GM12878 (cell line): ENCODE measurements at regions not wholly inside any gene's neighbourhood (a gene's known extent, or its start where the extent isn't known, plus 50 kb on each side); places are given as distances from the start of the nearest gene placed in this dataset.

Source experiments
- ATAC-seq: fragments of 200-7000 bp; cut with Tn5 transposase; 3 replicates; pipeline ENCODE4 v1.9.1; 2020; ENCODE audit warnings: mild to moderate bottlenecking, moderate library complexity
- BruUV-seq: library from RNA; stranded (reverse); fragments of 400-500 nt; replicated peaks from 2 replicates; lab custom pipeline; 2021; lab: Mats Ljungman, UMichigan
- CTCF ChIA-PET: fragments of 300-600 bp; sonication (Branson Sonifier 250); formaldehyde crosslinking; extraction: SDS; loops from one replicate; lab custom pipeline; 2021; ENCODE audit warnings: inconsistent platforms; lab: Yijun Ruan, JAX
- POLR2A ChIA-PET: fragments of 350-600 bp; formaldehyde crosslinking; extraction: SDS; loops from one replicate; lab custom pipeline; 2021; ENCODE audit warnings: inconsistent platforms; lab: Charles Lee
- RAD21 ChIA-PET: fragments of 300-600 bp; sonication (Branson Sonifier 250); formaldehyde crosslinking; loops from one replicate; lab custom pipeline; 2023; ENCODE audit warnings: antibody characterized with exemption; ENCODE audit not compliant: unreplicated experiment; lab: Charles Lee
- SMC1A ChIA-PET: fragments of 300-600 bp; sonication (Branson Sonifier 250); formaldehyde crosslinking; loops from one replicate; lab custom pipeline; 2023; ENCODE audit not compliant: unreplicated experiment, uncharacterized antibody; lab: Charles Lee
- DNase-seq: peaks from one replicate; pipeline ENCODE4 v3.0.0-alpha.2; 2011; ENCODE audit warnings: low read depth, low spot score
- FAIRE-seq: peaks from 3 replicates; lab custom pipeline; 2011; peaks lifted over from hg19 to GRCh38; lab: Jason Lieb, UNC
- H2AFZ ChIP-seq: 2 replicates; pipeline ENCODE4 v1.6.0; 2011; ENCODE audit warnings: low read depth, low read length, control low read depth; ENCODE audit not compliant: control insufficient read depth
- H3K27ac ChIP-seq: 2 replicates; pipeline ENCODE4 v1.5.1; 2011; ENCODE audit warnings: control low read depth; ENCODE audit not compliant: control insufficient read depth, insufficient read depth
- H3K27me3 ChIP-seq, 2 experiments: replicated peaks in 1 of 2; 2 replicates each; pipeline versions ENCODE4 v1.6.0 to v1.6.1; 2011; ENCODE audit warnings: low read length in 1 of 2; ENCODE audit not compliant: control insufficient read depth in 2 of 2, insufficient read depth in 2 of 2
- H3K36me3 ChIP-seq, 2 experiments: 2 replicates each; pipeline ENCODE4 v1.5.1; 2011; ENCODE audit warnings: low read length in 1 of 2; ENCODE audit not compliant: control insufficient read depth in 2 of 2, insufficient read depth in 2 of 2
- H3K4me1 ChIP-seq: 2 replicates; pipeline ENCODE4 v1.6.1; 2011; ENCODE audit warnings: mild to moderate bottlenecking, low read length, moderate library complexity, mixed read lengths; ENCODE audit not compliant: control insufficient read depth, insufficient read depth
- H3K4me2 ChIP-seq: 2 replicates; pipeline ENCODE4 v1.6.0; 2011; ENCODE audit warnings: control low read depth; ENCODE audit not compliant: control insufficient read depth, insufficient read depth
- H3K4me3 ChIP-seq: fragments of 200-600 bp; sonication (generic); 2 replicates; pipeline ENCODE4 v1.5.1; 2016
- H3K79me2 ChIP-seq: 2 replicates; pipeline ENCODE4 v1.6.0; 2011; ENCODE audit warnings: low read length; ENCODE audit not compliant: control insufficient read depth, insufficient read depth
- H3K9ac ChIP-seq: 2 replicates; pipeline ENCODE4 v1.8.0; 2011; ENCODE audit warnings: low read length, control low read depth, mixed read lengths; ENCODE audit not compliant: control insufficient read depth, insufficient read depth
- H3K9me3 ChIP-seq: replicated peaks from 3 replicates; pipeline ENCODE4 v1.5.1; 2011; ENCODE audit warnings: mild to moderate bottlenecking, low read length; ENCODE audit not compliant: control insufficient read depth, insufficient read depth
- H4K20me1 ChIP-seq: 2 replicates; pipeline ENCODE4 v1.6.0; 2011; ENCODE audit not compliant: control insufficient read depth, insufficient read depth
- ESRRA ChIP-seq: IDR thresholded peaks from 2 replicates; pipeline ENCODE4 v1.6.1; 2012; ENCODE audit warnings: mild to moderate bottlenecking, low read length, improper control_type of control experiment
- EZH2 ChIP-seq: IDR thresholded peaks from 2 replicates; pipeline ENCODE4 v1.6.1; 2012; ENCODE audit warnings: low read depth, mild to moderate bottlenecking, control low read depth, inconsistent platforms, low read length, borderline replicate concordance; ENCODE audit not compliant: control insufficient read depth
- FOXM1 ChIP-seq: IDR thresholded peaks from 2 replicates; pipeline ENCODE4 v1.6.1; 2012; ENCODE audit warnings: low read depth, mild to moderate bottlenecking, inconsistent platforms, low read length, moderate library complexity
- HCFC1 ChIP-seq: fragments of 150-350 bp; IDR thresholded peaks from 2 replicates; pipeline ENCODE4 v1.6.1; 2014; ENCODE audit warnings: low read length
- IKZF1 ChIP-seq: fragments of 450-650 bp; conservative IDR thresholded peaks from 2 replicates; pipeline ENCODE4 v1.6.1; 2017; ENCODE audit warnings: antibody characterized with exemption, mild to moderate bottlenecking
- JUNB ChIP-seq: IDR thresholded peaks from 2 replicates; pipeline ENCODE4 v1.6.1; 2016; ENCODE audit warnings: antibody characterized with exemption, mild to moderate bottlenecking
- POLR2A ChIP-seq: IDR thresholded peaks from 2 replicates; pipeline ENCODE4 v1.6.1; 2011; ENCODE audit warnings: low read depth, mild to moderate bottlenecking, low read length
- SREBF1 ChIP-seq: IDR thresholded peaks from 2 replicates; pipeline ENCODE4 v1.6.1; 2012; ENCODE audit warnings: mild to moderate bottlenecking, low read length
- SRF ChIP-seq, 2 experiments: IDR thresholded peaks; 2 replicates each; pipeline ENCODE4 v1.6.1; 2011; ENCODE audit warnings: low read depth in 2 of 2, low read length in 2 of 2, mild to moderate bottlenecking in 1 of 2, moderate library complexity in 1 of 2
- TCF7 ChIP-seq: IDR thresholded peaks from 2 replicates; pipeline ENCODE4 v1.6.1; 2014; ENCODE audit warnings: antibody characterized with exemption, borderline replicate concordance
- ZNF384 ChIP-seq: IDR thresholded peaks from 2 replicates; pipeline ENCODE4 v1.6.1; 2012; ENCODE audit warnings: low read depth, mild to moderate bottlenecking, low read length, improper control_type of control experiment, borderline replicate concordance
- WGBS: methylation state at CpG from one replicate; pipeline ENCODE4 v1.1.6; 2016; ENCODE audit warnings: low lambda C conversion rate; ENCODE audit not compliant: insufficient replicate concordance, insufficient coverage; ENCODE audit errors: missing lambda C conversion rate; 5-methylcytosine and 5-hydroxymethylcytosine counted together
- in situ Hi-C: fragments of 300-500 bp; cut with MboI; formaldehyde crosslinking; loops from 9 replicates; pipeline ENCODE4 v1.14.3; 2018; ENCODE audit warnings: mixed read lengths
- intact Hi-C: fragments of 100-400 bp; cut with micrococcal nuclease; formaldehyde crosslinking; loops from one replicate; pipeline ENCODE4 v1.14.2; 2022; ENCODE audit not compliant: unreplicated experiment
- TF ChIP-seq, protein P1 (sequence below): fragments of 450-650 bp; IDR thresholded peaks from 2 replicates; pipeline ENCODE4 v1.6.1; 2018; ENCODE audit warnings: borderline replicate concordance, mild to moderate bottlenecking; ENCODE audit not compliant: partially characterized antibody
- TF ChIP-seq, protein P2 (sequence below): IDR thresholded peaks from 2 replicates; pipeline ENCODE4 v1.6.1; 2012; ENCODE audit warnings: low read length, inconsistent platforms
- TF ChIP-seq, protein P3 (sequence below): fragments of 450-650 bp; IDR thresholded peaks from 2 replicates; pipeline ENCODE4 v1.6.1; 2016; ENCODE audit warnings: mild to moderate bottlenecking
- TF ChIP-seq, protein P4 (sequence below): IDR thresholded peaks from 2 replicates; pipeline ENCODE4 v1.6.1; 2011; ENCODE audit warnings: borderline replicate concordance, low read depth, mild to moderate bottlenecking, moderate library complexity, low read length; ENCODE audit not compliant: insufficient read depth, poor library complexity, severe bottlenecking

DNA sequence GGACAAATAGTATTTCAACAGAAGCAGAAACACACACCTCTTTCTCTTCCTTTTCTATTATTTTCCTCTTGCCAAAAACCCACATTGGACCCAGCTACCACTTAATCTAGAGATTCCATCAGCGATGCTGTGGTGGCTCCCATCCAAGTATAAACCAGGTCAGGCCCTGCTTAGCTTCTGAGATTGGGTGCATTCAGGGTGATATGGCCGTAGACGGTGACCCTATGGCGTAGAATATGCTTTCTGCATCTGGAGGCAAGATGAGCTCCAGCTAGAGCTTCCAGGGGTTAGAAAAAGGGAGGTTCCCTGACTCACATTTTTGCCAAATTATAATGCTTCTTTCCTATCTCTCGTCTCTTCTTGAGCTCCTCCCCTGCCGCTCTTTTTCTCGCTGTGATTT is 66.5 kb downstream of the TNP1 start (continued):
- TF ChIP-seq, protein P1, sequence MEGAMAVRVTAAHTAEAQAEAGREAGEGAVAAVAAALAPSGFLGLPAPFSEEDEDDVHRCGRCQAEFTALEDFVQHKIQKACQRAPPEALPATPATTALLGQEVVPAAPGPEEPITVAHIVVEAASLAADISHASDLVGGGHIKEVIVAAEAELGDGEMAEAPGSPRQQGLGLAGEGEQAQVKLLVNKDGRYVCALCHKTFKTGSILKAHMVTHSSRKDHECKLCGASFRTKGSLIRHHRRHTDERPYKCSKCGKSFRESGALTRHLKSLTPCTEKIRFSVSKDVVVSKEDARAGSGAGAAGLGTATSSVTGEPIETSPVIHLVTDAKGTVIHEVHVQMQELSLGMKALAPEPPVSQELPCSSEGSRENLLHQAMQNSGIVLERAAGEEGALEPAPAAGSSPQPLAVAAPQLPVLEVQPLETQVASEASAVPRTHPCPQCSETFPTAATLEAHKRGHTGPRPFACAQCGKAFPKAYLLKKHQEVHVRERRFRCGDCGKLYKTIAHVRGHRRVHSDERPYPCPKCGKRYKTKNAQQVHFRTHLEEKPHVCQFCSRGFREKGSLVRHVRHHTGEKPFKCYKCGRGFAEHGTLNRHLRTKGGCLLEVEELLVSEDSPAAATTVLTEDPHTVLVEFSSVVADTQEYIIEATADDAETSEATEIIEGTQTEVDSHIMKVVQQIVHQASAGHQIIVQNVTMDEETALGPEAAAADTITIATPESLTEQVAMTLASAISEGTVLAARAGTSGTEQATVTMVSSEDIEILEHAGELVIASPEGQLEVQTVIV = no peak
- TF ChIP-seq IKZF1 (no peak), POLR2A (no peak), ESRRA (no peak)
- TF ChIP-seq, protein P2, sequence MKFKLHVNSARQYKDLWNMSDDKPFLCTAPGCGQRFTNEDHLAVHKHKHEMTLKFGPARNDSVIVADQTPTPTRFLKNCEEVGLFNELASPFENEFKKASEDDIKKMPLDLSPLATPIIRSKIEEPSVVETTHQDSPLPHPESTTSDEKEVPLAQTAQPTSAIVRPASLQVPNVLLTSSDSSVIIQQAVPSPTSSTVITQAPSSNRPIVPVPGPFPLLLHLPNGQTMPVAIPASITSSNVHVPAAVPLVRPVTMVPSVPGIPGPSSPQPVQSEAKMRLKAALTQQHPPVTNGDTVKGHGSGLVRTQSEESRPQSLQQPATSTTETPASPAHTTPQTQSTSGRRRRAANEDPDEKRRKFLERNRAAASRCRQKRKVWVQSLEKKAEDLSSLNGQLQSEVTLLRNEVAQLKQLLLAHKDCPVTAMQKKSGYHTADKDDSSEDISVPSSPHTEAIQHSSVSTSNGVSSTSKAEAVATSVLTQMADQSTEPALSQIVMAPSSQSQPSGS = no peak
- TF ChIP-seq, all 136 proteins: peak for 0

DNA sequence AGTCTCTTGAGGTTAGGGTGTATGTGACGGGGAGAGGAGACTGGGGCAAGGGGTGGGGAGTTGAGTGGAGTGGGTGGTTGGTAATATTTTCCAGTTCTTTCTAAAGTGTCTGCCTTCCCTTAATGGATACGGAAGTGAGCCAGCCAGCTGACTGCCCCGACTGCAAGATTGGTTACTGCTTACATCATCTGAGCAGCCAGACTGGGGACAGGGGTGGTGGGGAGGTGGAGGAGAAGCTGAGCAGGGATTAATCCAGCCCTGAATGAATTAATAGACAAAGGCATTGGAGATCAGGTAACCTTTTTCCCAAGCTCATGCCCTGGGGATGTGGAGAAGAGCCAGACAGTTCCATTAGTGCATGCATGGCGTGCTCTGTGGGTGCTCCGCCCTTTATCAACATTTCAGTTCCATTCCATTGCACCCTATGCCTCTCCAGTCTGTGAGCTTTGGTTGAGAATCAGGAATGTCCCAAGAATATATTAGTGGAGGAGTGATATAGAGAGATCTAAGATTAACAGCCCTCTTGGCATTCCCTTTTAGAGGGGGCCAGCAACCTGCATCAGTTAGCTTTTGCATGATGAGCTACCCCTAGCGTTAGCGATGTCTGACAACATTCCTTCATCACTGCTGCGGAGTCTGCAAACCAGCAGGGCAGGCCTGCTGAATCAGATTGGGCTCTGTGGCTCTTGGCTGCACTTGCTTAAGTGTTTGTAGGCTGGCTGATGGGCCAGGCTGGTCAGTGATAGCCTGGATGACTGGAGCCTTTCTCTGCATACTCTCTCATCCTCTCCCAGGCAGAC is 67.4 kb downstream of the TNP1 start:
- Histone ChIP-seq H3K36me3 (no peaks in the 10 kb centered on the region), H4K20me1 (no peaks in the 10 kb centered on the region), H3K4me1 (no peaks in the 10 kb centered on the region), H3K27me3 (no peaks in the 10 kb centered on the region), H3K9ac (no peak overlapping the region), H3K9me3 (no peaks in the 10 kb centered on the region), H3K27ac (no peak overlapping the region), H3K79me2 (no peaks in the 10 kb centered on the region), H2AFZ (no peak overlapping the region), H3K4me2 (no peak overlapping the region), H3K4me3 (no peak overlapping the region)
- ChIA-PET CTCF (no interaction called here), RAD21 (no interaction called here), SMC1A (no interaction called here), POLR2A (no interaction called here)
- BruUV-seq = no TSS peak
- ATAC-seq (no peak), DNase-seq (no peak), FAIRE-seq (no peak)
- 34% methylated on average over 8 of the region's 8 CpGs for WGBS
- intact Hi-C loops = no loop called here
- in situ Hi-C loops = no loop called here
- TF ChIP-seq, protein P3, sequence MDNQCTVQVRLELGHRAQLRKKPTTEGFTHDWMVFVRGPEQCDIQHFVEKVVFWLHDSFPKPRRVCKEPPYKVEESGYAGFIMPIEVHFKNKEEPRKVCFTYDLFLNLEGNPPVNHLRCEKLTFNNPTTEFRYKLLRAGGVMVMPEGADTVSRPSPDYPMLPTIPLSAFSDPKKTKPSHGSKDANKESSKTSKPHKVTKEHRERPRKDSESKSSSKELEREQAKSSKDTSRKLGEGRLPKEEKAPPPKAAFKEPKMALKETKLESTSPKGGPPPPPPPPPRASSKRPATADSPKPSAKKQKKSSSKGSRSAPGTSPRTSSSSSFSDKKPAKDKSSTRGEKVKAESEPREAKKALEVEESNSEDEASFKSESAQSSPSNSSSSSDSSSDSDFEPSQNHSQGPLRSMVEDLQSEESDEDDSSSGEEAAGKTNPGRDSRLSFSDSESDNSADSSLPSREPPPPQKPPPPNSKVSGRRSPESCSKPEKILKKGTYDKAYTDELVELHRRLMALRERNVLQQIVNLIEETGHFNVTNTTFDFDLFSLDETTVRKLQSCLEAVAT = no peak
- TF ChIP-seq HCFC1 = no peak
- TF ChIP-seq TCF7 = no peak
- TF ChIP-seq FOXM1 = no peak
- TF ChIP-seq SREBF1 = no peak
- no peak for TF ChIP-seq SRF (IDR thresholded peaks at IDR 0.05; ENCODE audit: low read depth in 2 of 2, low read length in 2 of 2)
- TF ChIP-seq JUNB = no peak
- TF ChIP-seq, protein P4, sequence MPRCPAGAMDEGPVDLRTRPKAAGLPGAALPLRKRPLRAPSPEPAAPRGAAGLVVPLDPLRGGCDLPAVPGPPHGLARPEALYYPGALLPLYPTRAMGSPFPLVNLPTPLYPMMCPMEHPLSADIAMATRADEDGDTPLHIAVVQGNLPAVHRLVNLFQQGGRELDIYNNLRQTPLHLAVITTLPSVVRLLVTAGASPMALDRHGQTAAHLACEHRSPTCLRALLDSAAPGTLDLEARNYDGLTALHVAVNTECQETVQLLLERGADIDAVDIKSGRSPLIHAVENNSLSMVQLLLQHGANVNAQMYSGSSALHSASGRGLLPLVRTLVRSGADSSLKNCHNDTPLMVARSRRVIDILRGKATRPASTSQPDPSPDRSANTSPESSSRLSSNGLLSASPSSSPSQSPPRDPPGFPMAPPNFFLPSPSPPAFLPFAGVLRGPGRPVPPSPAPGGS = no peak
- no peak for TF ChIP-seq EZH2
- TF ChIP-seq ZNF384 = no peak
